GM18511 (cell line): ENCODE measurements at regions not wholly inside any gene's neighbourhood (a gene's known extent, or its start where the extent isn't known, plus 50 kb on each side); places are given as distances from the start of the nearest gene placed in this dataset.
"Not testable (repeated sequence)": the region's sequence is repeated elsewhere in the genome, so short reads cannot be mapped to it uniquely, and the experiment has no call there.

Experiments used
- ATAC-seq: cut with Tn5 transposase; IDR thresholded peaks from one replicate; pipeline ENCODE4 v1.9.1; 2021; ENCODE audit warnings: mild to moderate bottlenecking, moderate library complexity; ENCODE audit not compliant: unreplicated experiment

GRCh38 chr13:104577071-104577815 is 1511.0 kb upstream of the SLC10A2 start:
- no peak for ATAC-seq

- ATAC-seq = no peak
Measured at GRCh38 chr13:104571893-104572229, 1505.6 kb upstream of the SLC10A2 start.

DNA sequence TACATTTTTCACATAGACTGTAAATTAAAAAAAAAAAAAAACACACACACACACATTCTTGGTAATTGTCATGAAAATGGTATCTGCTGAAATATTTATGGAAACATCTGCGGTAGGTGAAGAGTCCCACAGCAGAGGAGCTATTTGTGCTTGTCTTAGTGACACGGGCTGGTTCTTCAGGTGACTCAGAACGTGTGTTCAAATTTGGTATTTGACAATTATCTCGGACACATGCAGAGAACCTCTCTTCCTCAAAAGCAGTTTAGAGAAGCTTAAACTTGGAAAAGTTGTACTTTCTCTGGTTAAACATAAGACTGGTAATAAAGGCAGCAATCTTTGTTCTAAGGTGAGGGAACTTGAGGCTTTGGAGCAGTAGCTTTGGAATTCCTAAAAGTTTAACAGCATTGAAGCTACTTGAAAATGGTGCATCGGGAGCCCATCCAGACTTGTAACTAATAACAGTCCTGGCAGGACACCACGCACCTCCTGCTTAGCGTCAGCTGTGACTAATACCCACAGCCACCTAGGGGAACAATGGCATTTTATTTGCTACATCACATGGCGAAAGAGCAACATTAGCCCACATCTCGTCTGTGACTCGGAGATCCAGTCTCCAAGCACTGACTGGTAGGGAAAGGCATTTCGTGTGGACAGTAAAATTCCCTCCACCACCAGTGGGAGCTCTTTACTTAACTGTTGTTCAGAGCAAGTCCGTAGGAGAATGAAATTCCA is 1505.1 kb upstream of the SLC10A2 start:
- no peak for ATAC-seq

DNA sequence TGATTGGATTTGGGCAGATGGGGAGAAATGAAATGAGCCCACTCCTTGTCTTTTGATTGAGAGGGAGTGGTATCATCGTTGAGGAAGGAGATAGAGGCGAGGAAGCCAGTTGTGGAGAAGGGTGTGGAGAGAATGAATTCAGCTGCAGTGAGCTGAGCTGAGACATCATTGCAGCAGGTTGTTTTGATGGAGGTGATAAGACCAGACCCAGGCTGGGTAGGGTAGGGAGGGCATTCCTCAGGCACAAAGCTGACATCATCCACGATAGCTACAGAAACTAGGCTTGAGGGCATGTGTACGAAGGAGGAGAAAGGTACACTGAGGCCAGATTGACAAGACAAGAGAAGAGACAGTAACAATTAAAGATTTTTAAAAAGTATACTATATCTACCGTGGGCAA is 1500.9 kb upstream of the SLC10A2 start:
- no peak for ATAC-seq

- no peak for ATAC-seq
Measured at GRCh38 chr13:104565888-104566287, 1499.7 kb upstream of the SLC10A2 start.

DNA sequence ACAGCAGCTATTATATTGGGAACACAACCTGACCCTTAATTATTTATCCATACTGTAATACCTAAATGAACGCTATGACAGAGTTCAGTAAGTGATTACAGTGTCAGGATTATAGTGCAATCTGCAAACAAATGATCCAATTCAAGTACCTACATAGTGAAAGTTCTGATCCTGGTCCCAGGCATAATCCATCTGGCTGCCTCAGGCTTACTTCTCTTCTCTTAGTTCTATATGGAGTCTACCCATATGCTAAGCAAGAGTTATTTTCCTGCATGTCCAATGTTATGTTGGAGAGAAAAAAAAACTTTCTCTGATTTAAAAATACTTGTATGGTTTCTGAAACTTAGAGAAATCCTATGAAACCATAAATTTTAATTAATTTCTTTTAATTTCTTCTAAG is 1487.7 kb upstream of the SLC10A2 start:
- ATAC-seq = no peak

DNA sequence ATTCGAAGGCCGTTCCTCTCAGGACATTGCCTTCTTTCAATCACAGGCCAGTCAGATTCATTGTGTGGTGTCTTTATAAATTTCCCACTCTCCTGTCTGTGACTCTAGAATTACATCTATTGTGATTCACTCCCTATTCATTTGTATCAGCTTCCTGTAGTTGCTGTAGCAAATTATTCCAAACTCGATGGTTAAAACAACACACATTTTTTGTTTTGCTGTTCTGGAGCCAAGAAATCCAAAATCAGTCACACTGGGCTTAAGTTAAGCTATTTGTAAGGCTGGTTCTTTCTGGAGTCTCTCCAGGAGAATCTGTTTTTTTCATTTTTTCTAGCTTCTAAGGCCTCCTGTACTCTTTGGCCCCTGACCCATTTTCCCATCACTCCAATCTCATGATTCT is 1487.0 kb upstream of the SLC10A2 start:
- ATAC-seq = no peak

DNA sequence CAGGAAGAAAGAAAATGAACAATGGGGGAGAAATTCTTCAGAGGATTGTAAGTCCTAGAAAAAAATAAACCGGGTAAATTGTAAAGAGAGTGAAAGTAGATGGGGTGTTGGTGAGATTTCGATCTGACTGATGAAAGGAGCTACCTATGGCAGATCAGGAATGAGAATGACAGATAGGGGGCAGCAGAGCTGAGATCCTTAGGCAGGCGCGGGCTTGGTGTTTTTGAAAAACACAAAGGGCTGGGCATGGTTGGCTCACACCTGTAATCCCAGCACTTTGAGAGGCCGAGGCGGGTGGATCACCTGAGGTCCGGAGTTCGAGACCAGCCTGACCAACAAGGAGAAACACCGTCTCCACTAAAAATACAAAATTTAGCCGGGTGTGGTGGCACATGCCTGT is 1468.6 kb upstream of the SLC10A2 start:
- no peak for ATAC-seq

- ATAC-seq = no peak
Measured at GRCh38 chr13:104532132-104532531, 1465.9 kb upstream of the SLC10A2 start.

DNA sequence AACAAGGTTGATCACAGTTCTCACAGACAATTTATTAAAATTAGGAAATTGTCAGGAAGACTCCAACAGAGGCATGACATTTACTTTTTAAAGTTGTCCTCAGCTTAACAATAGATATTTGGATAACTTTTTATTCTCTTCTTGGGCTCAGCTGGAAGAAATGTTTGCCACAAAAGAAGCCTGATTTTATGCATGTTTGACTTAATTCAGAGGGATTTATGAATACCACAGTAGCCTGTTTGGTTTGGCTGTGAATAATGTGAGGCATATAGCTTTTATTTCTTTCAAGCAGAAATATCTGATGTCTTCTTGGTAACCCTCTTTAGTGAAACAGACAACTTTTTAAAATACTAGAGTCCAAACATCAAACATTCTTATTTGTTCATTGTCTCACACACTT is 1464.5 kb upstream of the SLC10A2 start:
- no peak for ATAC-seq

DNA sequence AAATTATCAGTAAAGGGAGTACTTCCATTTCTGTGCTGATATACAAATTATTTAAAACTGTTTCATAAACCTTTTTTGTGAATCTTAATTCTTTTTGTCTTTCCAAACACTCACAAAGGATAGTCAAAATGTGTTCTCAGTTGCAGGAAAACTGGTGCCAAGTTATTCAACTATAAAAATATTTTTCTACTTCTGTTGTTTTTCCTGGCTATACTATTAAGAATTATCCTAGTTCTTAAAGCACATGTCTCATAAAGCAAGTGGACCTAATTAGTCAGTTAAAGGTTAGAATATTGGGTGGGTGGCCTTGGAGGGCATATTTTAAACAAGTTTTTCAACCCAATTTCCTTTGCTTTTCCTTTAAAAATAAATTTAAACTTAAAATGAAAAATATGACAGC is 1460.3 kb upstream of the SLC10A2 start:
- no peak for ATAC-seq

- ATAC-seq = no peak
Measured at GRCh38 chr13:104525467-104525866, 1459.2 kb upstream of the SLC10A2 start.

GRCh38 chr13:104522235-104523072 is 1456.2 kb upstream of the SLC10A2 start:
- no peak for ATAC-seq

DNA sequence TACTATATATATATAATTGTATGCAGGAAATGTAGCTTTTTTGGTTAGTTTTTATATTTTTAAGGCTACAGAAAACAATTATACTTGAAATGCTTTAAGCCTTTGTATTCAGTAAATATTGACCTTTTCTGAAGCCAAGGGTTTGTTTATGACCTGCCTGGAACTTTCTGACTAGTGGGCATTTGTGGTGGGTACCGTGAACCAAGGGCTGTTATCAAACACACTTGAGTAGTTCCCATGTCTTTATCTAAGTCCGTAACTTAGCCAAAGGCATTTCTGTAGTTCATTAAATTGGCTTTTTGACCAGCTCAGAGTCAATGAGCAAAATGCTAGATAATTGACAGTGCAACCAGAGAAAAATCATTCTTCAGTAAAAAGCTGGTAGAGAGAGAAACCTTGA is 1444.2 kb upstream of the SLC10A2 start:
- ATAC-seq = no peak

DNA sequence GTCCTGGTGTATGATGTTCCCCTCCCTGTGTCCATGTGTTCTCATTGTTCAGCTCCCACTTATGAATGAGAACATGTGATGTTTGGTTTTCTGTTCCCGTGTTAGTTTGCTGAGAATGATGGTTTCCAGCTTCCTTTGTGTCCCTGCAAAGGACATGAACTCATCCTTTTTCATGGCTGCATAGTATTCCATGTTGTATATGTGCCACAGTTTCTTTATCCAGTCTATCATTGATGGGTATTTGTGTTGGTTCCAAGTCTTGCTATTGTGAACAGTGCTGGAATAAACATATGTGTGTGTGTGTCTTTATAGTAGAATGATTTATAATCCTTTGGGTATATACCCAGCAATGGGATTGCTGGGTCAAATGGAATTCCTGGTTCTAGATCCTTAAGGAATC is 1427.3 kb upstream of the SLC10A2 start:
- not testable (repeated sequence) for ATAC-seq

DNA sequence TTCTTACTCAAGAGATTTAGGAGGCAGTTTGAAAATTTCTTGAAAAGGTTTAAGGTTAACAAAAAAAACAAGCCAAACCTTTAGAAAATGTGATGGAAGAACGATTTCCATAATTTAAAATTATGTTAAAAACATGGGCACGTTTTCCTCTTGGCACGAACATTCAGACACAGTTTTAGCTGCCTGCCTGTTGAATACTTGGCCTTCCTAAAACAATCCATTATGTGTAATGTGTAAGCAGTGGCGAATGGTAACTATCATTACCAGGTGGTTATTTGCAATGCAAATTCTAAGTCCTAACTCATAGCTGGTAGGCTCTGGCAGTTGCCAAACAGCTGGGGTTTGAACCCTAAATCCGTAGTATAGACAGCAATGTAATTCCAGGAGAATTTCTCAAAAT is 1425.7 kb upstream of the SLC10A2 start:
- no peak for ATAC-seq

GRCh38 chr13:104487006-104487405 is 1420.8 kb upstream of the SLC10A2 start:
- no peak for ATAC-seq

- no peak for ATAC-seq
Measured at GRCh38 chr13:104485571-104485970, 1419.4 kb upstream of the SLC10A2 start.

DNA sequence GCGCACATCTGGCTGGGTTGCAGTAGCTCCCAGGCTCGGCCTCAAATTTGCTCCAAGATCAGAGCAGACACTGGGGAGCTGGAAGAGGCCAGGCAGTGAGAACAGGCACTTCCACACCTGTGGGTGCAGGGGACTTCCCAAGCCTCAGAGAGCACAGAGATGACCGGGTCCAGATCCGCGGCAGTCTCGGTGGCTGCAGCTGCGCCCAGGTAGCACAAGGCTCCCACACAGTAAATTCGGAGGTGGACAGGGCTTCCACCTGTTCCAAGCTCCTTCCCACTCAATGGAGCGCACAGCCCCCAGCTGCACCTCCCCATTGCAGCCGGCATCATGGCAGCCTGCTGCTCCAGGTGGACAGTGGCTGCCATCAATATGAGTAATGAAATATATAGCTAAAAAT is 1417.4 kb upstream of the SLC10A2 start:
- ATAC-seq = no peak

DNA sequence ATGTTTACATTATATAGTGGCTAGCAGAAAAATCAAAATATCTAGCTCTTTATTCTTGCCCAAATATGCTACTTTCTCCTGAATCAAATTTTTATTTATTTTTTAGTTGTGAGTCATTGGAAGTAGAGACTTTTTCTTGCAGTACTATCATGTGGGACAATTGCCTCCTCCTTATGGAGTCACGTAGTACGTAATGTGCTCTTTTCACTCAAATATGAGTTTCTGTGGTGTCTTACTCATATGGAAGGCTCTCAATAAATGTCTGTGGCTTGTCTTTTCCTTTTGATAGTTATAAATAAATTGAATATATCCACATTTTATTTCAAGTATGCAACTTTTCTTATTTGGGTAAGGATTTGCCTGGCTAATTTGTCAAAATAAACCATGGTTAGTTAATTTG is 1411.0 kb upstream of the SLC10A2 start:
- no peak for ATAC-seq

- ATAC-seq = no peak
Measured at GRCh38 chr13:104473936-104474335, 1407.7 kb upstream of the SLC10A2 start.

DNA sequence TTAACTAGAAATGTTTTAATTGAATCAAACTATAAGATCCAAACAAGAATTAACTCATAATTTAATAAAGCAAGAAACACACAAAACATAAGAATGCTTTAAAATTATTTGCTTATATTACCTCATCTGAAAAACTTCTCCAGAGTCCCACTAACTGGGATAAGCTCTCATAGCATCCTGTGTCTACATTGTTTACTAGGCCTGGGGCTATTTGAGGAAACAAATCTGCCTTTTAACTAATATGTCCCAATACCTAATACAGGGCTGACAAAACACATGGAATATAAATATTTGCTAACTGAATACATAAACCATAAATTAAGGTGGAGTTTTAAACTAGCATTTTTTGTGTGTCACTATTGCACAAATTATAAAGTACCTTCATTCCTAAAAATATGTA is 1399.8 kb upstream of the SLC10A2 start:
- no peak for ATAC-seq
